ENCODE measurements at regions not wholly inside any gene's neighbourhood (a gene's known extent, or its start where the extent isn't known, plus 50 kb on each side); places are given as distances from the start of the nearest gene placed in this dataset.
A peak's percentile ranks its signal among the peaks of the same experiment; 100 is the strongest.
"Not testable (repeated sequence)": the region's sequence is repeated elsewhere in the genome, so short reads cannot be mapped to it uniquely, and the experiment has no call there.

- no peak for DNase-seq
These were observed 267.2 kb downstream of the MAT2B start for GRCh38 chr5:163772644-163773043.

- no peak for DNase-seq
These were observed 267.8 kb downstream of the MAT2B start for GRCh38 chr5:163773226-163773625.

GRCh38 chr5:163789870-163790269 lies 284.5 kb downstream of the MAT2B start:
- DNase-seq = no peak

- DNase-seq = no peak
These were observed 285.1 kb downstream of the MAT2B start for GRCh38 chr5:163790497-163790896.

- no peak for DNase-seq
These were observed 289.6 kb downstream of the MAT2B start for GRCh38 chr5:163794993-163795392.

- no peak for DNase-seq
These were observed 302.4 kb downstream of the MAT2B start for GRCh38 chr5:163807781-163808180.

GRCh38 chr5:163809473-163809872 lies 304.1 kb downstream of the MAT2B start:
- DNase-seq = no peak

- no peak for DNase-seq
These were observed 308.5 kb downstream of the MAT2B start for GRCh38 chr5:163813900-163814299.

- DNase-seq = no peak
These were observed 309.9 kb downstream of the MAT2B start for GRCh38 chr5:163815240-163815791.

- no peak for DNase-seq
These were observed 315.7 kb downstream of the MAT2B start for GRCh38 chr5:163821142-163821541.

- no peak for DNase-seq
These were observed 317.1 kb downstream of the MAT2B start for GRCh38 chr5:163822548-163822947.

GRCh38 chr5:163825661-163826060 lies 320.2 kb downstream of the MAT2B start:
- no peak for DNase-seq

GRCh38 chr5:163826201-163826600 lies 320.8 kb downstream of the MAT2B start:
- no peak for DNase-seq

GRCh38 chr5:163832155-163832554 lies 326.7 kb downstream of the MAT2B start:
- DNase-seq = no peak

GRCh38 chr5:163838738-163839137 lies 333.3 kb downstream of the MAT2B start:
- no peak for DNase-seq

- peak in 1 of 3 donors; percentile 14 for DNase-seq
These were observed 341.1 kb downstream of the MAT2B start for GRCh38 chr5:163846512-163846911.

GRCh38 chr5:163855754-163856153 lies 350.3 kb downstream of the MAT2B start:
- DNase-seq = no peak

GRCh38 chr5:163861670-163862069 lies 356.3 kb downstream of the MAT2B start:
- no peak for DNase-seq

GRCh38 chr5:163867324-163867723 lies 361.9 kb downstream of the MAT2B start:
- no peak for DNase-seq

- DNase-seq = no peak
These were observed 362.3 kb downstream of the MAT2B start for GRCh38 chr5:163867738-163868137.

- DNase-seq = no peak
These were observed 364.2 kb downstream of the MAT2B start for GRCh38 chr5:163869581-163869980.

- no peak for DNase-seq
These were observed 365.0 kb downstream of the MAT2B start for GRCh38 chr5:163870441-163870840.

- DNase-seq = no peak
These were observed 369.0 kb downstream of the MAT2B start for GRCh38 chr5:163874431-163874830.

- not testable (repeated sequence) for DNase-seq
These were observed 369.5 kb downstream of the MAT2B start for GRCh38 chr5:163874912-163875311.

- no peak for DNase-seq
These were observed 372.4 kb downstream of the MAT2B start for GRCh38 chr5:163877865-163878264.

Measured in muscle of back (tissue), 3 donors.